Upper lobe of right lung (tissue), 1 donor: ENCODE measurements at regions not wholly inside any gene's neighbourhood (a gene's known extent, or its start where the extent isn't known, plus 50 kb on each side); places are given as distances from the start of the nearest gene placed in this dataset.

Experiments
- ATAC-seq: fragments of 200-7000 bp; cut with Tn5 transposase; one replicate; pipeline ENCODE4 v1.9.1; 2020; ENCODE audit warnings: mild to moderate bottlenecking, moderate library complexity
- DNase-seq: peaks from one replicate; pipeline ENCODE4 v3.0.0-alpha.2; 2020
- H3K27ac ChIP-seq: fragments of 200-600 bp; one replicate; pipeline ENCODE4 v1.8.0; 2022
- H3K27me3 ChIP-seq: fragments of 200-600 bp; one replicate; pipeline ENCODE4 v1.8.0; 2022; ENCODE audit warnings: mild to moderate bottlenecking
- H3K36me3 ChIP-seq: fragments of 200-600 bp; one replicate; pipeline ENCODE4 v1.8.0; 2022
- H3K4me1 ChIP-seq: fragments of 200-600 bp; one replicate; pipeline ENCODE4 v1.8.0; 2022
- H3K4me3 ChIP-seq: fragments of 200-600 bp; one replicate; pipeline ENCODE4 v1.8.0; 2022; ENCODE audit warnings: mild to moderate bottlenecking
- H3K9me3 ChIP-seq: fragments of 200-600 bp; one replicate; pipeline ENCODE4 v1.8.0; 2022
- CTCF ChIP-seq: fragments of 200-600 bp; IDR thresholded peaks from one replicate; pipeline ENCODE4 v1.8.0; 2022; ENCODE audit warnings: antibody characterized with exemption
- intact Hi-C: fragments of 100-400 bp; cut with DNase I; formaldehyde crosslinking; loops from one replicate; pipeline ENCODE4 v1.11.0; 2022
- donor health status: DM: no; HTN: yes; CAD: no; lungs with severe emphysema.

DNA sequence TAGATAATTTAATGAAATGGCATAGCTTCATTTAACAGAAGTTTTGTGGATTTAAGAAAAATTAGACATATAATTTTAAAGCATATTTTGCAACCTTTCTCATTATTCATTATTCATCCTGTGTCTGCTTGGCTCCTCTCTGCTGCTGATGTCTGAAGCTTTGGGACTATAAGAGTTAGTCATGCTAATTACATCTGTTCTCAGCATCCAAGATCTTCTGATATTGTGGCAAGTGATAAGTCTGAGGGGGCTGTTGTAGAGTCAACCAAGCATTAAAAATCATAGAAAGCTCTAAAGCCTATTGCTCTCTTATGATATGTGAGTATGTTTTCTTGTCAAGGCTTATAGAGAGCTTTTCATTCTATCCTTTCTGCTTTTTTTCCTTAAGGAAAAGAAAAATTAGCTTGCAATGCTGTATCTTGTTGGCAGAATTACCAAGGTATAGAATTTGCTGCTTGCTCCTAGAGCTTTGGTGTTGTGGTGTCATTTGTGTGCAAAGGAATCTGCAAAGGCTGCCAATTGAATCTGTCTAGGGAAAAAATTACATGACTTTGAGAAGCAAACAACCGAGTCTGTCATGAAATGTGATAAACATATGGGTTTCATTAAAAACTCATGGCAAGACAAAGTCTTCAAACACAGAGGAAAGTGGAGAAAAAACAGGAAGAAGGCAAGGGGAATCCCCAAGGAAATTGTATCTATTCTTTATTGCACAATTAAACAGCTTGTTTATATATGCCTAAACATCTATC, 156.1 kb upstream of the DAB2 start:
- no peak for DNase-seq
- intact Hi-C loops, result no loop called here
- Histone ChIP-seq H3K27me3 (no peaks in the 10 kb centered on the region), H3K27ac (no peak overlapping the region), H3K4me1 (no peaks in the 10 kb centered on the region), H3K4me3 (no peak overlapping the region), H3K9me3 (no peaks in the 10 kb centered on the region), H3K36me3 (no peaks in the 10 kb centered on the region)
- TF ChIP-seq CTCF, result no peak
- ATAC-seq, result no peak

GRCh38 chr5:39579750-39580149, 155.0 kb upstream of the DAB2 start:
- no peaks in the 10 kb centered on the region for H3K9me3 ChIP-seq
- no peaks in the 10 kb centered on the region for H3K36me3 ChIP-seq
- H3K4me1 ChIP-seq, result no peaks in the 10 kb centered on the region
- no peak for DNase-seq
- no peak overlapping the region for H3K27ac ChIP-seq
- intact Hi-C loops, result no loop called here
- H3K4me3 ChIP-seq, result no peak overlapping the region
- no peak for TF ChIP-seq CTCF
- H3K27me3 ChIP-seq, result no peaks in the 10 kb centered on the region
- no peak for ATAC-seq

- DNase-seq (no peak), ATAC-seq (no peak)
- no peaks in the 10 kb centered on the region for H3K36me3 ChIP-seq
- no peak overlapping the region for H3K4me3 ChIP-seq
- H3K4me1 ChIP-seq, result no peaks in the 10 kb centered on the region
- intact Hi-C loops, result no loop called here
- TF ChIP-seq CTCF, result peak; percentile 76
- H3K27me3 ChIP-seq, result no peaks in the 10 kb centered on the region
- no peak overlapping the region for H3K27ac ChIP-seq
- no peaks in the 10 kb centered on the region for H3K9me3 ChIP-seq
These were observed 154.2 kb upstream of the DAB2 start for GRCh38 chr5:39578887-39579497.

DNA sequence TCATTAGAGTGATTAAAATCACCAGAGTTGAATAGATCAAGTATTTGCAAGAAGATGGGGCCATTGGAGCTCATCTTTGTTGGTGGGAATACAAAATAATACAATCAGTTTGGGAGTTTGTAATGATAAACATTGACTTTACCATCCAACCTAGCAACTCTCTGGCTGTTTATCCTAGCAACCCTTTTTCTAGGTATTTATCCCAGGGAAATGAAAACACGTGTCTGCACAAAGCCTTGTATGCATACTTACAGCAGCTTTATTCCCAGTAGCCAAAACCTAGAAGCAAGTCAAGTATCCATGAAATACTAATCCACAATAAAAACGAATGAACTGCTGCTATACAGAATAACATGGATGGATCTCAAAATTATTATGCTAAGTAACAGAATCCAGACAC, 152.7 kb upstream of the DAB2 start:
- Histone ChIP-seq H3K36me3 (no peaks in the 10 kb centered on the region), H3K4me3 (no peak overlapping the region), H3K27me3 (no peaks in the 10 kb centered on the region), H3K9me3 (no peaks in the 10 kb centered on the region), H3K4me1 (no peaks in the 10 kb centered on the region), H3K27ac (no peak overlapping the region)
- TF ChIP-seq CTCF, result no peak
- no peak for ATAC-seq
- intact Hi-C loops, result no loop called here
- DNase-seq, result no peak

GRCh38 chr5:39570403-39571027, 145.7 kb upstream of the DAB2 start:
- intact Hi-C loops, result no loop called here
- no peaks in the 10 kb centered on the region for H3K27me3 ChIP-seq
- no peak overlapping the region for H3K4me3 ChIP-seq
- H3K9me3 ChIP-seq, result no peaks in the 10 kb centered on the region
- no peaks in the 10 kb centered on the region for H3K4me1 ChIP-seq
- no peak overlapping the region for H3K27ac ChIP-seq
- H3K36me3 ChIP-seq, result no peaks in the 10 kb centered on the region
- peak; percentile 72 for TF ChIP-seq CTCF
- no peak for DNase-seq
- peak; percentile 64 for ATAC-seq
